AG09319 (cell line): ENCODE measurements at regions not wholly inside any gene's neighbourhood (a gene's known extent, or its start where the extent isn't known, plus 50 kb on each side); places are given as distances from the start of the nearest gene placed in this dataset.

Experiments
- DNase-seq: peaks from one replicate; pipeline ENCODE4 v3.0.0-alpha.2; 2010; ENCODE audit warnings: low read depth; ENCODE audit errors: extremely low read depth
- TF ChIP-seq, protein P1 (sequence below): IDR thresholded peaks from 2 replicates; pipeline ENCODE4 v1.5.1; 2011; ENCODE audit warnings: low read depth, mild to moderate bottlenecking, inconsistent platforms, low read length, moderate library complexity

DNA sequence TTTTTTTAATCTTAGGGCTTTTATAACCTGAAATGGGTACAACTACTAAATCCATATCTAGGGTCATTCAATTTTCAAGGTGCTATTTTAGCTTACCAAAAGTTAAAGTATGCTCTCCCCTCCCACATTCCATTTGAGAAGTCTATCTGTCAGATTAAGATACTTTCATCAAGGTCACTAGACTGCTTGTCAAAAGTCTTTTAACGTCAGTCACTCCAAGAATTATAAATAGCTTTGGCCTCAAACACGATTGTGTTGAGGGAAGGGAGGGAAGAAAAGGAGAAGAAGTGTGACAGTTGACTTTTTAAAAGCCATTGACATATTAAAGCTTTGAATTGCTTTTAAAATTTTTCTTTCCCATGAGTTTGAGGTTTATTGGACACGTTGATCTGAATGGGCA, 175.8 kb downstream of the PTGER3 start:
- DNase-seq = no peak
- TF ChIP-seq, protein P1, sequence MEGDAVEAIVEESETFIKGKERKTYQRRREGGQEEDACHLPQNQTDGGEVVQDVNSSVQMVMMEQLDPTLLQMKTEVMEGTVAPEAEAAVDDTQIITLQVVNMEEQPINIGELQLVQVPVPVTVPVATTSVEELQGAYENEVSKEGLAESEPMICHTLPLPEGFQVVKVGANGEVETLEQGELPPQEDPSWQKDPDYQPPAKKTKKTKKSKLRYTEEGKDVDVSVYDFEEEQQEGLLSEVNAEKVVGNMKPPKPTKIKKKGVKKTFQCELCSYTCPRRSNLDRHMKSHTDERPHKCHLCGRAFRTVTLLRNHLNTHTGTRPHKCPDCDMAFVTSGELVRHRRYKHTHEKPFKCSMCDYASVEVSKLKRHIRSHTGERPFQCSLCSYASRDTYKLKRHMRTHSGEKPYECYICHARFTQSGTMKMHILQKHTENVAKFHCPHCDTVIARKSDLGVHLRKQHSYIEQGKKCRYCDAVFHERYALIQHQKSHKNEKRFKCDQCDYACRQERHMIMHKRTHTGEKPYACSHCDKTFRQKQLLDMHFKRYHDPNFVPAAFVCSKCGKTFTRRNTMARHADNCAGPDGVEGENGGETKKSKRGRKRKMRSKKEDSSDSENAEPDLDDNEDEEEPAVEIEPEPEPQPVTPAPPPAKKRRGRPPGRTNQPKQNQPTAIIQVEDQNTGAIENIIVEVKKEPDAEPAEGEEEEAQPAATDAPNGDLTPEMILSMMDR = no peak

DNA sequence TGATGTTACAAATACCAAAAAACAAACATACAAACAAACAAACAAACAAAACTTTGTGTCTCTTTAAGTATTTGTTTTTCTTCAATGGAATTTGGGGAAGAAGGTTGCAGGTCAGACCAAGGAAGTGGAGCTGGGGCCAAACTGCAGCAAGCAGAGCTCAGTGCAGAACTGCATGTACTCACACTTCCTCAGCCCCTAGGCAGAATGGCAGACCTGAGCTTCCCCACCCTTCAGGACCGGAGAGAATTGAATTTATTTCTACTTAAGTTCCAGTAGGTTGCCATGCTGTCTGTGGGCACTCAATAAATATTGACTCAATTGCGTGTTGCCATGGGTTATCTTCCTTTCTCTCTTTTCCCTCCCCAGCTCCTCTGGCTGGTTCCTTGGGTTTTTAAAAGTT, 173.6 kb downstream of the PTGER3 start:
- no peak for DNase-seq
- TF ChIP-seq, protein P1 = no peak

DNA sequence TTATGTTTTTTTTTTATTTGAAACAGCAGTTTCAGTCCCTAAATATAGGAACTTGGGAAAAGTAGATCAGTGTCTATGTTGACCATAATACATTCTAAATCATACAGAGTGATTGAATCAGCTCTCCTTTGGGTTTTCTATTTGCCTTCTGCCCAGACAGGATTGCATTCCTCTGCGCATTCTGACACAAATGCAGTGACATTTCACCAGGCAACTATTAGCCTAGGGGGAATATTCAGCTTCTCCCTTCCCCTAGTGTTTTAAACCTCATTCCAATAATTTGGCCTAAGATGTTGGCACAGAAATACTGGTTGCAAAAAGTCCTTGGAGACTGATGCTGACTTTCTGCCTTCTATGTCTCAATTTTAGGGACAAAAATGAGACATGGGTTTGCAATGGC, 172.8 kb downstream of the PTGER3 start:
- DNase-seq = no peak
- TF ChIP-seq, protein P1 = no peak

DNA sequence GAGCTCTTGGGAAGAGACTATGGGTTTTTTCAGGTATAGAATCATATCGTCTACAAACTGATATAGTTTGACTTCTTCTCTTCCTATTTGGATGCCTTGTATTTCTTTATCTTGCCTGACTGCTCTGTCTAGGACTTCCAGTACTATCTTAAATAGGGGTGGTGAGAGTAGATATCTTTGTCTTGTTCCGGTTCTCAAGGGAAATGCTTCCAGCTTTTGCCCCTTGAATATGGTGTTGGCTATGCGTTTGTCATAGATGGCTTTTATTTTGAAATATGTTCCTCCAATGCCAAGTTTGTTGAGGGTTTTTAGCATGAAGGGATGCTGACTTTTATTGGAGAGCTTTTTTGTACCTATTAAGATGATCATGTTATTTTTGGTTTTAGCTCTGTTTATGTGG, 170.3 kb downstream of the PTGER3 start:
- TF ChIP-seq, protein P1 = no peak
- no peak for DNase-seq

DNA sequence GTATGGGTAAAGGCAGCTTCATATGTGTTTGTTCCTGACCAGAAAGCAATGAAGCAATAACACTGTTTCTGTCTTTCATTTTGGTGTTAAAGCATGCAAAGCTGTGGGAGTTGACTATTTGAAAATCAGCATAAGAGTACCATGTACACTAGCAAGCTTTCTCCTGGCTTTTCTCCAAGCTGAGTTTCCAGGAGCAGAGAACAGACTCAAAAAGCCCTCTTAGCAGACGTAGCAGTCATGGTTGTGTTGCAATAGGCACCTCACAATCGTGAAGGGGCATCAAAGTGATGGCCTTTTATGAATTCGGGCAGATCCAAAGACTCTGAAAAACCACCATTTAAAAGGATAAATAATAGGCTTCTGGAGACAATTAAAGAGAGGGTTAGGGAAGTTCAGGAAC, 159.7 kb downstream of the PTGER3 start:
- TF ChIP-seq, protein P1 = no peak

DNA sequence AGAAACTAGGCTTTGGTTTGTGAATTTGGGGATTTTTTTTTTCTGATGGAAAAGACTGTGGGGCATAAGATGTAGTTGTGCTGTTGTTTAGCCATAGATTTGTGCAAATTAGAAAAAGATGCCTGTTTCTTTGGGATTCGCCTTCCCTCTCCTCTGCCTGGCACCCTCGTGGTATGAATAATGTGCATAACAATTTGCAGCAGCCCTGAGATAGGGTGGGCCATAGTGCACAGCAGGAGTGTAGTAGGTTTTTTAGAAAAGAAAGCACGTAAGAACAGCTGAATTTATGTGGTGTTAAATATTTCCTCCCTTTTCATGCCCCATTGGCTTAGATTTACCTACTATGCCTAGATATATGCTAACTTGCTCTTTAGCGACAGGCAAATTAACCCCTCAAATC, 158.9 kb downstream of the PTGER3 start:
- TF ChIP-seq, protein P1 = no peak
- DNase-seq = no peak

More for the DNA sequence above, 159.7 kb downstream of the PTGER3 start:
- no peak for DNase-seq

DNA sequence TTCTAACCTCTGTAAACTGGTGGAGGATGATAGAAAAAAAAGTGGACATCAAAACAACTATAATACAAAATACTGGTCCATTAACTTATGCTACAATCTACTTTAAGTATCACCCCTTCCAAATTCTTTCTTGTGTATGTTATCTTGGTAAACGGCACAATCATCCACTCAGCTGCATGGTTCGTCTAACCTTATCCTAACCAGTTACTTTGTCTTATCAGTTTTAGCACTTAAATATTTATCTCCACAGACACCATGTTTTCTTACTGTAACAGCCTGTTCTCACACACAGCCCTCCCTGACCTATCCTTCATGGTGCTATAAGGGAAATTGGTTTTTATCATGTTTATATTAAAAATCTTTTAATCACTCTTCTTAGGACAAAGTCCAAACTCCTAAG, 157.2 kb downstream of the PTGER3 start:
- TF ChIP-seq, protein P1 = no peak
- DNase-seq = no peak
